SW 1271 (cell line): ENCODE measurements at regions not wholly inside any gene's neighbourhood (a gene's known extent, or its start where the extent isn't known, plus 50 kb on each side); places are given as distances from the start of the nearest gene placed in this dataset.

ENCODE experiments used
- DNase-seq, 2 experiments: peaks; one replicate each; lab custom pipeline; 2025; lab: John Stamatoyannopoulos, UW

- DNase-seq: peak in 1 of 2 experiments; percentile 2
Measured at GRCh38 chr4:175947117-175947722, 118.4 kb upstream of the WDR17 start.

GRCh38 chr4:175951794-175952193, 113.8 kb upstream of the WDR17 start:
- no peak for DNase-seq

GRCh38 chr4:175953116-175953515, 112.5 kb upstream of the WDR17 start:
- DNase-seq: no peak

GRCh38 chr4:175953960-175954521, 111.6 kb upstream of the WDR17 start:
- no peak for DNase-seq

- DNase-seq: no peak
Measured at GRCh38 chr4:175954685-175955084, 111.0 kb upstream of the WDR17 start.

GRCh38 chr4:175961604-175962003, 104.0 kb upstream of the WDR17 start:
- no peak for DNase-seq

- DNase-seq: no peak
Measured at GRCh38 chr4:175970072-175970471, 95.6 kb upstream of the WDR17 start.

GRCh38 chr4:175970724-175971123, 94.9 kb upstream of the WDR17 start:
- no peak for DNase-seq

- DNase-seq: no peak
Measured at GRCh38 chr4:175971388-175972179, 94.1 kb upstream of the WDR17 start.

GRCh38 chr4:175973027-175973923, 92.4 kb upstream of the WDR17 start:
- DNase-seq: no peak

- no peak for DNase-seq
Measured at GRCh38 chr4:175983636-175984035, 82.0 kb upstream of the WDR17 start.

- no peak for DNase-seq
Measured at GRCh38 chr4:175986668-175987067, 79.0 kb upstream of the WDR17 start.

- DNase-seq: no peak
Measured at GRCh38 chr4:175988511-175988910, 77.1 kb upstream of the WDR17 start.

GRCh38 chr4:175996206-175996605, 69.4 kb upstream of the WDR17 start:
- DNase-seq: no peak

- no peak for DNase-seq
Measured at GRCh38 chr4:175997291-175997690, 68.3 kb upstream of the WDR17 start.

GRCh38 chr4:175998782-175999181, 66.9 kb upstream of the WDR17 start:
- no peak for DNase-seq

- no peak for DNase-seq
Measured at GRCh38 chr4:175999944-176000343, 65.7 kb upstream of the WDR17 start.

- DNase-seq: no peak
Measured at GRCh38 chr4:176001151-176002006, 64.3 kb upstream of the WDR17 start.

GRCh38 chr4:176002007-176002613, 63.5 kb upstream of the WDR17 start:
- DNase-seq: peak; percentile 15 to 18

GRCh38 chr4:176005766-176006165, 59.9 kb upstream of the WDR17 start:
- DNase-seq: no peak

- DNase-seq: no peak
Measured at GRCh38 chr4:176009254-176009653, 56.4 kb upstream of the WDR17 start.
